Ovary (tissue), 7 donors: ENCODE measurements at regions not wholly inside any gene's neighbourhood (a gene's known extent, or its start where the extent isn't known, plus 50 kb on each side); places are given as distances from the start of the nearest gene placed in this dataset.

ENCODE experiments used
- DNase-seq, 5 donors: peaks; one replicate each; pipeline ENCODE4 v3.0.0-alpha.2; 2019 to 2020
- H3K27ac ChIP-seq, 2 donors: fragments of 200-600 bp; one replicate each; pipeline versions ENCODE4 v1.5.1 to v1.8.0; 2019 to 2022
- H3K27me3 ChIP-seq: fragments of 200-600 bp; one replicate; pipeline ENCODE4 v1.8.0; 2022
- H3K36me3 ChIP-seq: fragments of 200-600 bp; sonication (generic); one replicate; pipeline ENCODE4 v1.5.1; 2019
- H3K4me1 ChIP-seq: one replicate; pipeline ENCODE4 v1.8.1; 2013; ENCODE audit warnings: mild to moderate bottlenecking, moderate library complexity; ENCODE audit not compliant: insufficient read depth
- H3K4me3 ChIP-seq: fragments of 200-600 bp; sonication (generic); one replicate; pipeline ENCODE4 v1.5.1; 2017
- H3K9me3 ChIP-seq, 2 donors: fragments of 200-600 bp in 1 of 2; sonication (generic) in 1 of 2; one replicate each; pipeline versions ENCODE4 v1.5.1 to v1.8.1; 2013 to 2019; ENCODE audit warnings: mild to moderate bottlenecking in 1 of 2, moderate library complexity in 1 of 2
- EP300 ChIP-seq: sonication (generic); formaldehyde crosslinking; IDR thresholded peaks from one replicate; pipeline ENCODE4 v1.6.1; 2017; ENCODE audit warnings: antibody characterized with exemption
- POLR2A ChIP-seq: fragments of 450-650 bp; IDR thresholded peaks from one replicate; pipeline ENCODE4 v1.6.1; 2017; ENCODE audit warnings: antibody characterized with exemption, mild to moderate bottlenecking, moderate library complexity
- WGBS, 3 donors: extraction: QIAGEN DNeasy Blood & Tissue Kit in 1 of 3; methylation state at CpG; one replicate each; pipeline versions ENCODE4 v1.1.5 to v1.1.7; 2013 to 2017; 5-methylcytosine and 5-hydroxymethylcytosine counted together
- intact Hi-C, 4 donors: fragments of 100-400 bp; cut with DNase I; formaldehyde crosslinking; loops; one replicate each; pipeline versions ENCODE4 v1.11.0 to v1.15.1; 2022 to 2023
- TF ChIP-seq, protein P1 (sequence below), 3 donors: fragments of 450-650 bp in 2 of 3; fragments of 200-600 bp in 1 of 3; IDR thresholded peaks; one replicate each; pipeline versions ENCODE4 v1.5.1 to v1.8.0; 2016 to 2022; ENCODE audit warnings: antibody characterized with exemption in 3 of 3, mild to moderate bottlenecking in 1 of 3
- donor health status: DM: no; HTN: no; CAD: no; lungs with moderate emphysema.
- donor health status: DM: no; HTN: no; CAD: no.
- donor health status: Bipolar disorder and iron deficiency.
- donor health status: DM: no; HTN: no; CAD: no.
- donor health status: DM: yes; HTN: yes; CAD: no.

DNA sequence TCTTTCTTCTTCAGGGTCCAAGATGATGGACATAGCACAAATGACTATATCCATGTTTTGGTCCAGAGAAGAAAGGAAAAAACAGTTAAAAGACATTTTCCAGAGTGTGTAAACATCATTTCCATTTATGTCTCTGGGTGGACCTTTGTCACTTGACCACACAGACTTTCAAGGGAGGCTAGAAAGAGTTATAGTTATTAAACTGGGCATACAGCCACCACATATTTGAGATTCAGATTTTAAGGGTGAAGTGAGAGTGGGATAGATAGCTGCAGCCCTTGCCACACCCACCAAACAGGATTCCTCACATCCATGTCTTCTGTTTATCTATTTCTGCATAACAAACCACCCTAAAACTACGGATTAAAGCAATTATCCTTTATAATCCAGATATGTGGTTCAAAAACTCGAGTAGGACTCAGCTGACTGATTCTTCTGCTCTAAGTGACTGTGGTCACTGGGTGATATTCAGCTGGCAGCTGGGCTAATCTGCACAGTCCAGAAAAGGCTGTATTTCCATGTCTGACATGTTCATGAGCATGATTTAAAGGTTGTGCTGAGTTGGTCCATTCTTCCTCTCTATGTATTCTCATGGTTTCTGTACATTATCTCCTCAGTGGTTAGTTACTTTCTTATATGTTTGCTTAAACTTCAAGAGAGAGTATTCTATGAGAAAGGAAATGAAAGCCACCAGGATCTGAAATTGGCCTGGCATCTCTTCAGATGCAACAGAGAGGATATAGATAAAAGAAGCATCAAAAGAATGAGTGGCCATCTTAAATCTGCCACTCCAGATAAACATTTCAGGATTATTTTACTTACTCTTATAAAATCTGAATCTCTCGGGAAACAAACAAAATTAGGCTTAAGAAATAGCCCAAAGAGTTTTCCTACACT, 459.8 kb upstream of the CTSO start:
- intact Hi-C loops, result no loop called here
- no peak for DNase-seq
- Histone ChIP-seq H3K9me3 (no peaks in the 10 kb centered on the region), H3K27me3 (no peaks in the 10 kb centered on the region), H3K36me3 (no peaks in the 10 kb centered on the region), H3K27ac (no peak overlapping the region), H3K4me3 (no peak overlapping the region), H3K4me1 (no peaks in the 10 kb centered on the region)
- no peak for TF ChIP-seq EP300
- no peak for TF ChIP-seq POLR2A
- TF ChIP-seq, protein P1, sequence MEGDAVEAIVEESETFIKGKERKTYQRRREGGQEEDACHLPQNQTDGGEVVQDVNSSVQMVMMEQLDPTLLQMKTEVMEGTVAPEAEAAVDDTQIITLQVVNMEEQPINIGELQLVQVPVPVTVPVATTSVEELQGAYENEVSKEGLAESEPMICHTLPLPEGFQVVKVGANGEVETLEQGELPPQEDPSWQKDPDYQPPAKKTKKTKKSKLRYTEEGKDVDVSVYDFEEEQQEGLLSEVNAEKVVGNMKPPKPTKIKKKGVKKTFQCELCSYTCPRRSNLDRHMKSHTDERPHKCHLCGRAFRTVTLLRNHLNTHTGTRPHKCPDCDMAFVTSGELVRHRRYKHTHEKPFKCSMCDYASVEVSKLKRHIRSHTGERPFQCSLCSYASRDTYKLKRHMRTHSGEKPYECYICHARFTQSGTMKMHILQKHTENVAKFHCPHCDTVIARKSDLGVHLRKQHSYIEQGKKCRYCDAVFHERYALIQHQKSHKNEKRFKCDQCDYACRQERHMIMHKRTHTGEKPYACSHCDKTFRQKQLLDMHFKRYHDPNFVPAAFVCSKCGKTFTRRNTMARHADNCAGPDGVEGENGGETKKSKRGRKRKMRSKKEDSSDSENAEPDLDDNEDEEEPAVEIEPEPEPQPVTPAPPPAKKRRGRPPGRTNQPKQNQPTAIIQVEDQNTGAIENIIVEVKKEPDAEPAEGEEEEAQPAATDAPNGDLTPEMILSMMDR (IDR thresholded peaks at IDR 0.05), result no peak
- WGBS, 3 donors, result 51 to 61% (median 58%) methylated on average over 3 of the region's 3 CpGs

DNA sequence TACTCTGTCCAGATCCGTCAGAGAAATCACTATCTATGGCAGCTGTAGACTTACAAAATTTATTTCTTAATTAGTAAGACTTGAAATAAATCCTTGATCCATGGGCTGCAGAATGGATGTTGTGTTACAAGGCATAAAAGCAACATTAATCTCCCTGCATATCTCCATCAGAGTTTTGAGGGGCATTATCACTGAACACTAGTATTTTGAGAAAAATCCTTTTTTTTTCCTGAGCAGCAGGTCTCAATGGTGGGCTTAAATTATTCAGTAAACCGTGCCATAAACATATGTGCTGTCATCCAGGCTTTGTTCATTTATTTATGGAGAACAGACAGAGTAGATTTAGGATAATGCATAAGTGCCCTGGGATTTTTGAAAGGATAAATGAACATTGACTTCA, 457.9 kb upstream of the CTSO start:
- DNase-seq, result no peak
- WGBS, 3 donors, result 73 to 83% (median 82%) methylated on average over 2 of the region's 2 CpGs
- H3K9me3 ChIP-seq, result no peaks in the 10 kb centered on the region
- TF ChIP-seq POLR2A (no peak), EP300 (no peak)
- TF ChIP-seq, protein P1 (IDR thresholded peaks at IDR 0.05), result no peak
- no peak overlapping the region for H3K4me3 ChIP-seq
- H3K4me1 ChIP-seq, result no peaks in the 10 kb centered on the region
- no peaks in the 10 kb centered on the region for H3K36me3 ChIP-seq
- no peak overlapping the region for H3K27ac ChIP-seq
- H3K27me3 ChIP-seq, result no peaks in the 10 kb centered on the region
- intact Hi-C loops, result no loop called here

DNA sequence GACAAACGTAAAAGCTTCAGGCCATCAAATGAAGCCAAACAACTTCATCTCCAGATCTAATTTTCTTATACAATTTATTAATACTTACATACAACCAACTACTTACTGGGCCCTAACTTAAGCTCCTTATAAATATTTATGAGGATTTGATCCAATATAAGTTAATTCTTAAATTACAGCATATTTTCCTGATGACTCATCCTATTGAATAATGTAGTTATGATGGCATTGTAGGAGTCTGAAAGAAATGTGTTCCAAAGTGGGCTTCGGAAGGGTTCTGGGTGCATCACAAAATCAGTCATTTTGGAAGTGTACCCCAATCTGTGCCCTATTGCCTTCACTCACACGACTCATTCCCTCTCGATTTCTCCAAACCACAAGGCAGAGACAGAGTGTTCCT, 455.1 kb upstream of the CTSO start:
- whole genome bisulfite sequencing, 3 donors, result 94 to 96% (median 94%) methylated on average over 4 of the region's 4 CpGs
- intact Hi-C loops, result no loop called here
- Histone ChIP-seq H3K27me3 (no peaks in the 10 kb centered on the region), H3K4me3 (no peak overlapping the region), H3K4me1 (no peaks in the 10 kb centered on the region), H3K27ac (no peak overlapping the region), H3K36me3 (no peaks in the 10 kb centered on the region), H3K9me3 (no peaks in the 10 kb centered on the region)
- DNase-seq, result no peak
- TF ChIP-seq EP300, result no peak
- TF ChIP-seq, protein P1 (IDR thresholded peaks at IDR 0.05), result no peak
- no peak for TF ChIP-seq POLR2A

DNA sequence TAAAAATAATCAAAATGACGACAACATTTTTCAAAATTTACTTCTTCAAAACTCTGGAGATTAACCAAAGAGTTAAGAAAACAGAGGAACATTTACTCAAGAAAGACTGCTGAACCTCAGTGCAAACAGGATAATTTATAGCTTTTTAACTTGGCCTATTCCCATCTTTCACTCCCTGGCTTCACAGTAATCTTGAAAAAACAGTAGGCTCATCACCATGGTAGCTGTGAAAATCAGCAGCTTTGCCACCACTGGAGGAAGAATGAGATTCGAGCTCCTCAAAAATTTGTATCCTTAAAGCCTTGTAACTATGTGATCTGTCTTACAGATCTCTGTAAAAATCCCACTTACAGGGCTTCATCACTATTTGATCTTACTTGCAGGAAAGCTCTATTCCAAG, 447.7 kb upstream of the CTSO start:
- Histone ChIP-seq H3K27me3 (no peaks in the 10 kb centered on the region), H3K36me3 (no peaks in the 10 kb centered on the region), H3K4me3 (no peak overlapping the region), H3K4me1 (no peaks in the 10 kb centered on the region), H3K27ac (no peak overlapping the region), H3K9me3 (no peaks in the 10 kb centered on the region)
- DNase-seq, result no peak
- intact Hi-C loops, result no loop called here
- 30 to 37% (median 32%) methylated on average over 2 of the region's 2 CpGs for WGBS, 3 donors
- TF ChIP-seq POLR2A, result no peak
- no peak for TF ChIP-seq EP300
- TF ChIP-seq, protein P1 (IDR thresholded peaks at IDR 0.05), result no peak
